ENCODE measurements at regions not wholly inside any gene's neighbourhood (a gene's known extent, or its start where the extent isn't known, plus 50 kb on each side); places are given as distances from the start of the nearest gene placed in this dataset.
"Not testable (repeated sequence)": the region's sequence is repeated elsewhere in the genome, so short reads cannot be mapped to it uniquely, and the experiment has no call there.

GRCh38 chr5:72760259-72760658 lies 56.2 kb upstream of the TNPO1 start:
- no peak for DNase-seq

- no peak for DNase-seq
Measured at GRCh38 chr5:72752909-72753308, 63.6 kb upstream of the TNPO1 start.

GRCh38 chr5:72749362-72749997 lies 67.0 kb upstream of the TNPO1 start:
- no peak for DNase-seq

GRCh38 chr5:72747826-72748225 lies 68.6 kb upstream of the TNPO1 start:
- DNase-seq, result no peak

- no peak for DNase-seq
Measured at GRCh38 chr5:72746736-72747135, 69.7 kb upstream of the TNPO1 start.

GRCh38 chr5:72744136-72744535 lies 72.3 kb upstream of the TNPO1 start:
- no peak for DNase-seq

GRCh38 chr5:72741805-72742204 lies 74.7 kb upstream of the TNPO1 start:
- DNase-seq, result no peak

- no peak for DNase-seq
Measured at GRCh38 chr5:72733810-72734209, 82.7 kb upstream of the TNPO1 start.

GRCh38 chr5:72723581-72723980 lies 92.9 kb upstream of the TNPO1 start:
- no peak for DNase-seq

GRCh38 chr5:72722792-72723452 lies 93.5 kb upstream of the TNPO1 start:
- no peak for DNase-seq

- no peak for DNase-seq
Measured at GRCh38 chr5:72721844-72722243, 94.6 kb upstream of the TNPO1 start.

GRCh38 chr5:72720205-72720604 lies 96.3 kb upstream of the TNPO1 start:
- no peak for DNase-seq

- no peak for DNase-seq
Measured at GRCh38 chr5:72711351-72711750, 105.1 kb upstream of the TNPO1 start.

- DNase-seq, result no peak
Measured at GRCh38 chr5:72709341-72709740, 107.1 kb upstream of the TNPO1 start.

GRCh38 chr5:72705178-72705577 lies 111.3 kb upstream of the TNPO1 start:
- DNase-seq, result no peak

- DNase-seq, result no peak
Measured at GRCh38 chr5:72703876-72704275, 112.6 kb upstream of the TNPO1 start.

- DNase-seq, result no peak
Measured at GRCh38 chr5:72702881-72703434, 113.5 kb upstream of the TNPO1 start.

GRCh38 chr5:72702105-72702504 lies 114.4 kb upstream of the TNPO1 start:
- not testable (repeated sequence) for DNase-seq

- no peak for DNase-seq
Measured at GRCh38 chr5:72698481-72698880, 118.0 kb upstream of the TNPO1 start.

- no peak for DNase-seq
Measured at GRCh38 chr5:72697622-72698021, 118.8 kb upstream of the TNPO1 start.

- DNase-seq, result no peak
Measured at GRCh38 chr5:72695659-72696058, 120.8 kb upstream of the TNPO1 start.

GRCh38 chr5:72694856-72695255 lies 121.6 kb upstream of the TNPO1 start:
- no peak for DNase-seq

- peak; percentile 46 for DNase-seq
Measured at GRCh38 chr5:72693546-72694205, 122.8 kb upstream of the TNPO1 start.

Measured in NCI-H1092 treated with DMSO at 0.1 percent for 48 hours (cell line).